Type B pancreatic cell (in vitro differentiated cells): ENCODE measurements at regions not wholly inside any gene's neighbourhood (a gene's known extent, or its start where the extent isn't known, plus 50 kb on each side); places are given as distances from the start of the nearest gene placed in this dataset.

Experiments
- DNase-seq: peaks from one replicate; pipeline ENCODE4 v3.0.0; 2021; ENCODE audit warnings: mixed read lengths; ENCODE audit not compliant: unreplicated experiment; ENCODE audit errors: extremely low spot score
- H3K27ac Mint-ChIP-seq: 2 replicates; pipeline ENCODE4 v1.8.0; 2021; ENCODE audit warnings: mild to moderate bottlenecking, mixed read lengths
- H3K27me3 Mint-ChIP-seq: 2 replicates; pipeline ENCODE4 v1.8.0; 2021; ENCODE audit warnings: mixed read lengths
- H3K36me3 Mint-ChIP-seq: 2 replicates; pipeline ENCODE4 v1.8.0; 2021; ENCODE audit warnings: mixed read lengths
- H3K4me1 Mint-ChIP-seq: one replicate; pipeline ENCODE4 v1.8.0; 2021; ENCODE audit warnings: mixed read lengths; ENCODE audit not compliant: unreplicated experiment
- H3K4me3 Mint-ChIP-seq: 2 replicates; pipeline ENCODE4 v1.8.0; 2021; ENCODE audit warnings: mild to moderate bottlenecking, mixed read lengths
- H3K9me3 Mint-ChIP-seq: 2 replicates; pipeline ENCODE4 v1.8.0; 2021; ENCODE audit warnings: mixed read lengths
- CTCF ChIP-seq: fragments of 200-600 bp; sonication (generic); conservative IDR thresholded peaks from 2 replicates; pipeline ENCODE4 v1.5.0; 2021; ENCODE audit warnings: antibody characterized with exemption, mild to moderate bottlenecking

- no peak overlapping the region for H3K4me3 Mint-ChIP-seq
- peak overlapping the region; percentile 25 for H3K27ac Mint-ChIP-seq
- no peaks in the 10 kb centered on the region for H3K9me3 Mint-ChIP-seq
- no peak for DNase-seq
- H3K27me3 Mint-ChIP-seq: peaks cover 77% of the 10 kb centered on the region
- no peak for TF ChIP-seq CTCF
- H3K36me3 Mint-ChIP-seq: no peaks in the 10 kb centered on the region
- peaks cover 14% of the 10 kb centered on the region for H3K4me1 Mint-ChIP-seq
Observed at GRCh38 chr10:25815999-25816768, 117.8 kb upstream of the MYO3A start.

- no peak overlapping the region for H3K27ac Mint-ChIP-seq
- peaks cover 15% of the 10 kb centered on the region for H3K4me1 Mint-ChIP-seq
- DNase-seq: no peak
- TF ChIP-seq CTCF: no peak
- H3K36me3 Mint-ChIP-seq: no peaks in the 10 kb centered on the region
- no peak overlapping the region for H3K4me3 Mint-ChIP-seq
- no peaks in the 10 kb centered on the region for H3K9me3 Mint-ChIP-seq
- peaks cover 70% of the 10 kb centered on the region for H3K27me3 Mint-ChIP-seq
Observed at GRCh38 chr10:25817200-25817599, 116.8 kb upstream of the MYO3A start.

GRCh38 chr10:25818751-25819150 is 115.3 kb upstream of the MYO3A start:
- no peak for DNase-seq
- Mint-ChIP-seq H3K27me3 (peaks cover 60% of the 10 kb centered on the region), H3K36me3 (no peaks in the 10 kb centered on the region), H3K9me3 (no peaks in the 10 kb centered on the region), H3K27ac (no peak overlapping the region), H3K4me3 (no peak overlapping the region), H3K4me1 (peaks cover 15% of the 10 kb centered on the region)
- no peak for TF ChIP-seq CTCF

- H3K36me3 Mint-ChIP-seq: no peaks in the 10 kb centered on the region
- H3K27me3 Mint-ChIP-seq: peaks cover 62% of the 10 kb centered on the region
- no peaks in the 10 kb centered on the region for H3K9me3 Mint-ChIP-seq
- peaks cover 15% of the 10 kb centered on the region for H3K4me1 Mint-ChIP-seq
- no peak overlapping the region for H3K4me3 Mint-ChIP-seq
- no peak overlapping the region for H3K27ac Mint-ChIP-seq
- no peak for DNase-seq
- TF ChIP-seq CTCF: no peak
Observed at GRCh38 chr10:25820472-25820871, 113.6 kb upstream of the MYO3A start.

- Mint-ChIP-seq H3K9me3 (no peaks in the 10 kb centered on the region), H3K4me3 (no peak overlapping the region), H3K36me3 (no peaks in the 10 kb centered on the region), H3K27ac (no peak overlapping the region), H3K4me1 (peaks cover 13% of the 10 kb centered on the region), H3K27me3 (peaks cover 60% of the 10 kb centered on the region)
- no peak for TF ChIP-seq CTCF
- no peak for DNase-seq
Observed at GRCh38 chr10:25820874-25821273, 113.2 kb upstream of the MYO3A start.
